Neural crest cell (in vitro differentiated cells): ENCODE measurements at regions not wholly inside any gene's neighbourhood (a gene's known extent, or its start where the extent isn't known, plus 50 kb on each side); places are given as distances from the start of the nearest gene placed in this dataset.

Experiments used
- DNase-seq: peaks from one replicate; pipeline ENCODE4 v3.0.0; 2021; ENCODE audit warnings: low read depth, mixed read lengths, low spot score
- H3K27ac Mint-ChIP-seq: one replicate; pipeline ENCODE4 v1.8.0; 2021; ENCODE audit warnings: mild to moderate bottlenecking, mixed read lengths; ENCODE audit not compliant: unreplicated experiment
- H3K27me3 Mint-ChIP-seq: 2 replicates; pipeline ENCODE4 v1.8.0; 2021; ENCODE audit warnings: low read depth, mild to moderate bottlenecking, mixed read lengths
- H3K36me3 Mint-ChIP-seq: 2 replicates; pipeline ENCODE4 v1.8.0; 2021; ENCODE audit warnings: low read depth, mild to moderate bottlenecking, mixed read lengths
- H3K4me1 Mint-ChIP-seq: 2 replicates; pipeline ENCODE4 v1.8.0; 2021; ENCODE audit warnings: mixed read lengths
- H3K4me3 Mint-ChIP-seq: one replicate; pipeline ENCODE4 v1.8.0; 2021; ENCODE audit warnings: mild to moderate bottlenecking, mixed read lengths
- H3K9me3 Mint-ChIP-seq: 2 replicates; pipeline ENCODE4 v1.8.0; 2021; ENCODE audit warnings: mixed read lengths
- CTCF ChIP-seq: fragments of 200-600 bp; sonication (generic); conservative IDR thresholded peaks from 2 replicates; pipeline ENCODE4 v1.5.0; 2021; ENCODE audit warnings: antibody characterized with exemption, mild to moderate bottlenecking

- DNase-seq = no peak
- no peak for TF ChIP-seq CTCF
- H3K36me3 Mint-ChIP-seq = no peaks in the 10 kb centered on the region
- no peak overlapping the region for H3K27ac Mint-ChIP-seq
- no peaks in the 10 kb centered on the region for H3K9me3 Mint-ChIP-seq
- no peaks in the 10 kb centered on the region for H3K27me3 Mint-ChIP-seq
- H3K4me3 Mint-ChIP-seq = no peak overlapping the region
- no peaks in the 10 kb centered on the region for H3K4me1 Mint-ChIP-seq
These were observed 83.1 kb upstream of the TMED7 start for GRCh38 chr5:115708819-115709477.

- Mint-ChIP-seq H3K27ac (no peak overlapping the region), H3K4me3 (no peak overlapping the region), H3K4me1 (no peaks in the 10 kb centered on the region), H3K27me3 (no peaks in the 10 kb centered on the region), H3K36me3 (no peaks in the 10 kb centered on the region), H3K9me3 (no peaks in the 10 kb centered on the region)
- TF ChIP-seq CTCF = no peak
- no peak for DNase-seq
These were observed 77.7 kb upstream of the TMED7 start for GRCh38 chr5:115703514-115703913.

GRCh38 chr5:115702025-115702424, 76.2 kb upstream of the TMED7 start:
- Mint-ChIP-seq H3K36me3 (no peaks in the 10 kb centered on the region), H3K27me3 (no peaks in the 10 kb centered on the region), H3K27ac (no peak overlapping the region), H3K4me3 (no peak overlapping the region), H3K9me3 (no peaks in the 10 kb centered on the region), H3K4me1 (no peaks in the 10 kb centered on the region)
- no peak for TF ChIP-seq CTCF
- DNase-seq = no peak

- H3K4me3 Mint-ChIP-seq = no peak overlapping the region
- no peak for DNase-seq
- H3K27ac Mint-ChIP-seq = no peak overlapping the region
- no peaks in the 10 kb centered on the region for H3K9me3 Mint-ChIP-seq
- no peak for TF ChIP-seq CTCF
- no peaks in the 10 kb centered on the region for H3K27me3 Mint-ChIP-seq
- H3K36me3 Mint-ChIP-seq = no peaks in the 10 kb centered on the region
- H3K4me1 Mint-ChIP-seq = no peaks in the 10 kb centered on the region
These were observed 74.1 kb upstream of the TMED7 start for GRCh38 chr5:115699967-115700366.

GRCh38 chr5:115696141-115696650, 70.4 kb upstream of the TMED7 start:
- H3K4me3 Mint-ChIP-seq = no peak overlapping the region
- no peaks in the 10 kb centered on the region for H3K4me1 Mint-ChIP-seq
- H3K27me3 Mint-ChIP-seq = no peaks in the 10 kb centered on the region
- no peaks in the 10 kb centered on the region for H3K36me3 Mint-ChIP-seq
- no peak overlapping the region for H3K27ac Mint-ChIP-seq
- no peak for DNase-seq
- no peaks in the 10 kb centered on the region for H3K9me3 Mint-ChIP-seq
- no peak for TF ChIP-seq CTCF
